ENCODE measurements at regions not wholly inside any gene's neighbourhood (a gene's known extent, or its start where the extent isn't known, plus 50 kb on each side); places are given as distances from the start of the nearest gene placed in this dataset.
"Not testable (repeated sequence)": the region's sequence is repeated elsewhere in the genome, so short reads cannot be mapped to it uniquely, and the experiment has no call there.

GRCh38 chr4:111045992-111046391, 423.1 kb upstream of the PITX2 start:
- DNase-seq = no peak

- DNase-seq = no peak
These were observed 423.9 kb upstream of the PITX2 start for GRCh38 chr4:111046811-111047210.

GRCh38 chr4:111048316-111048715, 425.4 kb upstream of the PITX2 start:
- no peak for DNase-seq

GRCh38 chr4:111064342-111064993, 441.6 kb upstream of the PITX2 start:
- no peak for DNase-seq

GRCh38 chr4:111066001-111066400, 443.1 kb upstream of the PITX2 start:
- DNase-seq = no peak

GRCh38 chr4:111066447-111066846, 443.6 kb upstream of the PITX2 start:
- no peak for DNase-seq

- DNase-seq = no peak
These were observed 444.0 kb upstream of the PITX2 start for GRCh38 chr4:111066887-111067286.

- DNase-seq = no peak
These were observed 446.0 kb upstream of the PITX2 start for GRCh38 chr4:111068883-111069282.

GRCh38 chr4:111070390-111070789, 447.5 kb upstream of the PITX2 start:
- no peak for DNase-seq

GRCh38 chr4:111074523-111075114, 451.7 kb upstream of the PITX2 start:
- DNase-seq = no peak

- not testable (repeated sequence) for DNase-seq
These were observed 453.4 kb upstream of the PITX2 start for GRCh38 chr4:111076299-111076698.

- no peak for DNase-seq
These were observed 485.3 kb upstream of the PITX2 start for GRCh38 chr4:111108153-111108552.

- no peak for DNase-seq
These were observed 490.7 kb upstream of the PITX2 start for GRCh38 chr4:111113591-111113990.

- DNase-seq = no peak
These were observed 493.0 kb upstream of the PITX2 start for GRCh38 chr4:111115881-111116280.

GRCh38 chr4:111120191-111120590, 497.3 kb upstream of the PITX2 start:
- no peak for DNase-seq

GRCh38 chr4:111126340-111126739, 503.5 kb upstream of the PITX2 start:
- DNase-seq = no peak

GRCh38 chr4:111127841-111128240, 505.0 kb upstream of the PITX2 start:
- DNase-seq = no peak

- no peak for DNase-seq
These were observed 505.4 kb upstream of the PITX2 start for GRCh38 chr4:111128327-111128726.

- no peak for DNase-seq
These were observed 513.6 kb upstream of the PITX2 start for GRCh38 chr4:111136438-111136837.

- DNase-seq = no peak
These were observed 514.1 kb upstream of the PITX2 start for GRCh38 chr4:111136967-111137366.

- no peak for DNase-seq
These were observed 520.6 kb upstream of the PITX2 start for GRCh38 chr4:111143510-111143909.

- DNase-seq = no peak
These were observed 532.1 kb upstream of the PITX2 start for GRCh38 chr4:111154934-111155333.

- DNase-seq = not testable (repeated sequence)
These were observed 541.7 kb upstream of the PITX2 start for GRCh38 chr4:111164556-111164955.

GRCh38 chr4:111174331-111174730, 551.5 kb upstream of the PITX2 start:
- DNase-seq = no peak

- DNase-seq = no peak
These were observed 555.4 kb upstream of the PITX2 start for GRCh38 chr4:111178231-111178630.
